NB4 (cell line): ENCODE measurements at regions not wholly inside any gene's neighbourhood (a gene's known extent, or its start where the extent isn't known, plus 50 kb on each side); places are given as distances from the start of the nearest gene placed in this dataset.

Source experiments
- CTCF ChIP-seq: IDR thresholded peaks from one replicate; pipeline ENCODE4 v1.5.1; 2012; ENCODE audit warnings: low read depth, low read length
- MYC ChIP-seq: IDR thresholded peaks from 2 replicates; pipeline ENCODE4 v1.6.1; 2011; ENCODE audit warnings: low read depth, low read length
- POLR2A ChIP-seq: IDR thresholded peaks from 2 replicates; pipeline ENCODE4 v1.6.1; 2011; ENCODE audit warnings: mild to moderate bottlenecking; ENCODE audit not compliant: insufficient read length; ENCODE audit errors: extremely low read depth
- TF ChIP-seq, protein P1 (sequence below): IDR thresholded peaks from 2 replicates; pipeline ENCODE4 v1.6.1; 2011; ENCODE audit warnings: low read depth, low read length

DNA sequence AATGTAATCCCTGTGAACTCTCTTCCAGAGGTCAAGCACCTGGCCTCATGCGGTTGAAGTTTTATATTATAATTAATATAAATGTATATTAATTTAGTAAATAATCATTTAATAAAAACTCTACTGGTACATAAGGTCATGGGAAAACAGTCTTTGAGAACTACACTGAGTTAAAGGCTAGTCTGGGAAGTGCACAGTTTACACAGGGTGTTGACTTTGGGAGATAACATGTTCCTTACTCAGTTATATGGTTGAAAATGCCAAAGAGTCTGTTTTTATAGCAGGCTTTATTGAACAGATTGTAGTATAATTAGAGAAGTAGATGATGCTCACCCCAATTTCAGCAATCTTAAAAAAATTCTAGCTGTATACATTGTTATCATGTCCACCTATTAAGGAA is 735.9 kb downstream of the GATA3 start:
- TF ChIP-seq CTCF (no peak), POLR2A (no peak), MYC (no peak)
- TF ChIP-seq, protein P1, sequence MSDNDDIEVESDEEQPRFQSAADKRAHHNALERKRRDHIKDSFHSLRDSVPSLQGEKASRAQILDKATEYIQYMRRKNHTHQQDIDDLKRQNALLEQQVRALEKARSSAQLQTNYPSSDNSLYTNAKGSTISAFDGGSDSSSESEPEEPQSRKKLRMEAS: no peak
